Smooth muscle cell (in vitro differentiated cells): ENCODE measurements at regions not wholly inside any gene's neighbourhood (a gene's known extent, or its start where the extent isn't known, plus 50 kb on each side); places are given as distances from the start of the nearest gene placed in this dataset.
A peak's percentile ranks its signal among the peaks of the same experiment; 100 is the strongest.

Experiments
- DNase-seq: peaks from one replicate; lab custom pipeline; 2025; ENCODE audit not compliant: unreplicated experiment; lab: John Stamatoyannopoulos, UW
- H2AFZ ChIP-seq: fragments of 200-600 bp; sonication (generic); 2 replicates; pipeline ENCODE4 v1.6.0; 2016; ENCODE audit warnings: antibody characterized with exemption, low read depth, mild to moderate bottlenecking
- H3F3A ChIP-seq: fragments of 200-600 bp; sonication (generic); 2 replicates; pipeline ENCODE4 v1.6.0; 2017; ENCODE audit warnings: antibody characterized with exemption, low read depth
- H3K27ac ChIP-seq: fragments of 200-600 bp; sonication (generic); 2 replicates; pipeline ENCODE4 v1.5.1; 2016; ENCODE audit warnings: low read depth, mild to moderate bottlenecking
- H3K27me3 ChIP-seq: fragments of 200-600 bp; sonication (generic); 2 replicates; pipeline ENCODE4 v1.6.1; 2016; ENCODE audit warnings: low read depth, mild to moderate bottlenecking
- H3K36me3 ChIP-seq: fragments of 200-600 bp; sonication (generic); 2 replicates; pipeline ENCODE4 v1.5.1; 2016; ENCODE audit warnings: low read depth
- H3K4me1 ChIP-seq: fragments of 200-600 bp; sonication (generic); 2 replicates; pipeline ENCODE4 v1.5.1; 2016; ENCODE audit warnings: low read depth
- H3K4me2 ChIP-seq: fragments of 200-600 bp; sonication (generic); 2 replicates; pipeline ENCODE4 v1.6.0; 2016; ENCODE audit warnings: mild to moderate bottlenecking
- H3K4me3 ChIP-seq: fragments of 200-600 bp; sonication (generic); 2 replicates; pipeline ENCODE4 v1.5.1; 2016; ENCODE audit warnings: mild to moderate bottlenecking
- H3K79me2 ChIP-seq: fragments of 200-600 bp; sonication (generic); 2 replicates; pipeline ENCODE4 v1.6.0; 2016; ENCODE audit warnings: low read depth, mild to moderate bottlenecking
- H3K9ac ChIP-seq: fragments of 200-600 bp; sonication (generic); 2 replicates; pipeline ENCODE4 v1.6.0; 2016; ENCODE audit warnings: low read depth
- H3K9me3 ChIP-seq: fragments of 200-600 bp; sonication (generic); replicated peaks from 2 replicates; pipeline ENCODE4 v1.5.1; 2016; ENCODE audit warnings: low read depth
- H4K20me1 ChIP-seq: fragments of 200-600 bp; sonication (generic); 2 replicates; pipeline ENCODE4 v1.6.0; 2016; ENCODE audit warnings: low read depth
- WGBS: methylation state at CpG from one replicate; pipeline ENCODE4 v1.1.7; 2016; ENCODE audit warnings: low lambda C conversion rate; 5-methylcytosine and 5-hydroxymethylcytosine counted together
- TF ChIP-seq, protein P1 (sequence below): fragments of 200-600 bp; sonication (generic); IDR thresholded peaks from 2 replicates; pipeline ENCODE4 v1.5.1; 2017; ENCODE audit warnings: borderline replicate concordance, mild to moderate bottlenecking, antibody characterized with exemption; ENCODE audit not compliant: insufficient read depth, poor library complexity, severe bottlenecking

DNA sequence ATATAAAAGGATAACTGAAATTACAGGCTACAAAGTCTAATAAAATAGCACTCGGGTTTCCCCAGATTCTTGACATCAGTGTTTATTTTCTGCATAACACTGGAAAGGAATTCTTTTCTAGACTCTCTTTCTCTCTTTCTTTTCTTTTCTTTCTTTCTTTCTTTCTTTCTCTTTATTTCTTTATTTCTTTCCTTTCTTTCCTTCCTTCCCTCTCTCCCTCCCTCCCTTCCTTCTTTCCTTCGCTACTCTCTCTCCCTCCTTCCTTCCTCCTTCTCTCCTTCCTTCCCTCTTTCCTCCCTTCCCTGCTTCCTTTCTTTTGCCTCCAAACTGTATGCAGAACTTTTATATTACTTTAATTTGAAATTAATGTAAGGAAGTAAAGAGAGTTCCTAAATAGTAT lies 64.5 kb upstream of the GPR45 start:
- no peak overlapping the region for H2AFZ ChIP-seq
- H3K4me3 ChIP-seq = no peak overlapping the region
- 79% methylated on average over 2 of the region's 2 CpGs for WGBS
- no peaks in the 10 kb centered on the region for H3K36me3 ChIP-seq
- no peak overlapping the region for H3K9ac ChIP-seq
- no peak overlapping the region for H3K4me2 ChIP-seq
- no peak overlapping the region for H3K27ac ChIP-seq
- TF ChIP-seq, protein P1, sequence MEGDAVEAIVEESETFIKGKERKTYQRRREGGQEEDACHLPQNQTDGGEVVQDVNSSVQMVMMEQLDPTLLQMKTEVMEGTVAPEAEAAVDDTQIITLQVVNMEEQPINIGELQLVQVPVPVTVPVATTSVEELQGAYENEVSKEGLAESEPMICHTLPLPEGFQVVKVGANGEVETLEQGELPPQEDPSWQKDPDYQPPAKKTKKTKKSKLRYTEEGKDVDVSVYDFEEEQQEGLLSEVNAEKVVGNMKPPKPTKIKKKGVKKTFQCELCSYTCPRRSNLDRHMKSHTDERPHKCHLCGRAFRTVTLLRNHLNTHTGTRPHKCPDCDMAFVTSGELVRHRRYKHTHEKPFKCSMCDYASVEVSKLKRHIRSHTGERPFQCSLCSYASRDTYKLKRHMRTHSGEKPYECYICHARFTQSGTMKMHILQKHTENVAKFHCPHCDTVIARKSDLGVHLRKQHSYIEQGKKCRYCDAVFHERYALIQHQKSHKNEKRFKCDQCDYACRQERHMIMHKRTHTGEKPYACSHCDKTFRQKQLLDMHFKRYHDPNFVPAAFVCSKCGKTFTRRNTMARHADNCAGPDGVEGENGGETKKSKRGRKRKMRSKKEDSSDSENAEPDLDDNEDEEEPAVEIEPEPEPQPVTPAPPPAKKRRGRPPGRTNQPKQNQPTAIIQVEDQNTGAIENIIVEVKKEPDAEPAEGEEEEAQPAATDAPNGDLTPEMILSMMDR = no peak
- peaks cover 18% of the 10 kb centered on the region for H3K27me3 ChIP-seq
- no peaks in the 10 kb centered on the region for H4K20me1 ChIP-seq
- DNase-seq = no peak
- H3F3A ChIP-seq = no peaks in the 10 kb centered on the region
- no peaks in the 10 kb centered on the region for H3K9me3 ChIP-seq
- no peaks in the 10 kb centered on the region for H3K79me2 ChIP-seq
- no peaks in the 10 kb centered on the region for H3K4me1 ChIP-seq

GRCh38 chr2:105177536-105178254 lies 63.8 kb upstream of the GPR45 start:
- no peak overlapping the region for H3K27ac ChIP-seq
- peaks cover 18% of the 10 kb centered on the region for H3K27me3 ChIP-seq
- no peaks in the 10 kb centered on the region for H3F3A ChIP-seq
- TF ChIP-seq, protein P1 = no peak
- H3K9ac ChIP-seq = no peak overlapping the region
- WGBS = 21% methylated on average over 12 of the region's 12 CpGs
- H3K36me3 ChIP-seq = no peaks in the 10 kb centered on the region
- H3K4me3 ChIP-seq = no peak overlapping the region
- H3K4me2 ChIP-seq = no peak overlapping the region
- no peaks in the 10 kb centered on the region for H3K79me2 ChIP-seq
- H2AFZ ChIP-seq = no peak overlapping the region
- H3K9me3 ChIP-seq = no peaks in the 10 kb centered on the region
- H4K20me1 ChIP-seq = no peaks in the 10 kb centered on the region
- DNase-seq = no peak
- H3K4me1 ChIP-seq = no peaks in the 10 kb centered on the region

DNA sequence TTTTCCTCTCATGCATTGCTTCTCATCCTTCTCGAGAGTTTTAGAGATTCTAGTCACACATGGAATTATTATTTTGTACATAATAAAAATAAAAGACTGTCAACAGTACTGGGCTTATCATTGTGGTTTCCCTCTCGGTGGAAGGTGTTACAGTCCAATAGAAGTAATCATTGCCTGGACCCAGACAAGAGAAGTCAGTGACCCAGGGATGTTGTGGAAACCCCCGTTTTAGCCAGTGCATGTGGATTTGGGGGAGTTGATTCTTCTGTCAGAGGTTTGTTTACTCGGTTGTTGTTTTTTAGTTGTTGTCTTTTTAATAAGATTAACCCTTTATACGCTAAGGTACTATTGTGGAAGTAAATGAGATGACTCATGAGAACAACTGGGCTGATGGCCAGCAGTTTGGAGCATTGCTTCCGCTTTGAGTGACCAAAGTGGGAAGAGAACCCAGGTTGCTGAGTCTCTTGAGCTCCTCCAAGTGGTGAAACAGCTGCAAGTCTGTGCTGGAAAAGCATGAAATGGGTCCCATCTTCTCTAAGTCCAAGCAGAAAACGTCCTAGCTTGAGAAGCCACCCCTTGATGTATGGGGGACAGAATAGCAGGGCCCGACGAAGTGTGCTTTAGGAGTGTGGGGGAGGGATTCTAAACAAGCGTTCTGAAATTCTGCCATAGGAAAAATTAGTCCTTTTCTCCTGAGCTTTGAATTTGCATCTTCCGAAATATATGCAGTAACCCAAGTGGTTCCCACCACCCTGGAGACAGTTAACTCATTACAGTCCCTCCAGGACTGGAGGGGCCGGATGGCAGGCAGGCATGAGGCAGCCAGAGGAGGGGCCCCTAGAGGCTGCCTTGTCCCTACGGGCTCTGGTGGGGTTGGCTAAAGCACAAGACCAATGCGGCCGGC lies 61.8 kb upstream of the GPR45 start:
- no peak overlapping the region for H2AFZ ChIP-seq
- no peak overlapping the region for H3K9ac ChIP-seq
- H3K4me1 ChIP-seq = no peaks in the 10 kb centered on the region
- H3K4me3 ChIP-seq = no peak overlapping the region
- 85% methylated on average over 15 of the region's 15 CpGs for WGBS
- no peak overlapping the region for H3K4me2 ChIP-seq
- no peaks in the 10 kb centered on the region for H3K79me2 ChIP-seq
- TF ChIP-seq, protein P1 = peak; percentile 2
- H3F3A ChIP-seq = no peaks in the 10 kb centered on the region
- no peak overlapping the region for H3K27ac ChIP-seq
- no peak for DNase-seq
- H3K27me3 ChIP-seq = peaks cover 14% of the 10 kb centered on the region
- no peaks in the 10 kb centered on the region for H3K9me3 ChIP-seq
- no peaks in the 10 kb centered on the region for H4K20me1 ChIP-seq
- H3K36me3 ChIP-seq = no peaks in the 10 kb centered on the region
